ENCODE measurements at regions not wholly inside any gene's neighbourhood (a gene's known extent, or its start where the extent isn't known, plus 50 kb on each side); places are given as distances from the start of the nearest gene placed in this dataset.

- Histone ChIP-seq H3K27me3 (replicated peaks in 1 of 4; ENCODE audit: control insufficient read depth in 3 of 4, extremely low read depth in 1 of 4, insufficient read depth in 3 of 4, low read length in 3 of 4) (no peaks in the 10 kb centered on the region), H3K23me2 (ENCODE audit: low read depth, low read length) (no peaks in the 10 kb centered on the region), H3K4me3 (ENCODE audit: extremely low read depth in 1 of 4, insufficient read depth in 2 of 4, low read depth in 3 of 4, low read length in 4 of 4) (no peak overlapping the region), H4K91ac (replicated peaks; ENCODE audit: insufficient read length, low read length) (no peak overlapping the region), H2AK5ac (ENCODE audit: low read depth, low read length) (no peak overlapping the region), H2BK20ac (ENCODE audit: low read length) (no peak overlapping the region), H3K79me1 (ENCODE audit: low read depth, low read length) (no peaks in the 10 kb centered on the region), H2BK5ac (ENCODE audit: low read depth, low read length) (no peak overlapping the region), H2AFZ (ENCODE audit: low read length) (no peak overlapping the region), H4K20me1 (replicated peaks in 1 of 2; ENCODE audit: control insufficient read depth in 1 of 2, insufficient read depth in 2 of 2, low read length in 2 of 2) (no peaks in the 10 kb centered on the region), H3K36me3 (ENCODE audit: control insufficient read depth in 2 of 4, insufficient read depth in 4 of 4, low read length in 3 of 4) (no peaks in the 10 kb centered on the region), H3K14ac (ENCODE audit: insufficient read length) (no peak overlapping the region), H3K27ac (ENCODE audit: low read depth, low read length) (no peak overlapping the region), H3K9me3 (ENCODE audit: insufficient read depth in 2 of 2, low read depth in 1 of 2, low read length in 1 of 2) (no peaks in the 10 kb centered on the region), H3K4ac (replicated peaks; ENCODE audit: insufficient read length, low read depth, low read length) (no peak overlapping the region), H3K23ac (ENCODE audit: insufficient read length) (no peak overlapping the region), H3K18ac (ENCODE audit: extremely low read depth, low read length) (no peak overlapping the region), H4K5ac (ENCODE audit: insufficient read length, low read depth, low read length) (no peak overlapping the region), H2BK15ac (ENCODE audit: low read length) (no peak overlapping the region), H2BK12ac (ENCODE audit: low read depth, low read length) (no peak overlapping the region), H3K4me1 (replicated peaks in 1 of 4; ENCODE audit: control insufficient read depth in 3 of 4, insufficient read depth in 4 of 4, low read length in 3 of 4) (no peaks in the 10 kb centered on the region), H3K9ac (replicated peaks in 1 of 4; ENCODE audit: extremely low read depth in 1 of 4, low read depth in 3 of 4, low read length in 3 of 4) (no peak overlapping the region), H3K56ac (replicated peaks; ENCODE audit: insufficient read length, low read depth, low read length) (no peak overlapping the region), H4K8ac (ENCODE audit: extremely low read depth, insufficient read depth, low read length) (no peak overlapping the region), H3K79me2 (ENCODE audit: control insufficient read depth in 1 of 2, insufficient read depth in 2 of 2, low read length in 2 of 2) (no peaks in the 10 kb centered on the region), H3K4me2 (ENCODE audit: insufficient read depth in 1 of 2, low read depth in 2 of 2, low read length in 2 of 2) (no peak overlapping the region), H2BK120ac (replicated peaks; ENCODE audit: low read depth, low read length) (no peak overlapping the region)
- WGBS, 2 experiments (ENCODE audit: extremely low coverage in 1 of 2, insufficient coverage in 1 of 2, insufficient read length in 1 of 2, insufficient replicate concordance in 2 of 2, low coverage in 1 of 2, low lambda C conversion rate in 2 of 2, missing lambda C conversion rate in 1 of 2) = 93% methylated on average over 1 of the region's 1 CpG; no CpG with 5 or more reads in 1 of the 2 experiments
- FAIRE-seq = no peak
- TF ChIP-seq POU5F1 (IDR thresholded peaks at IDR 0.05; ENCODE audit: low read depth, low read length) (no peak), BACH1 (IDR thresholded peaks at IDR 0.05; ENCODE audit: low read length) (no peak), ZNF274 (IDR thresholded peaks at IDR 0.05; ENCODE audit: borderline replicate concordance, extremely low read depth, low read length) (no peak), RXRA (IDR thresholded peaks at IDR 0.05; ENCODE audit: insufficient read depth, low read depth, low read length) (no peak), CHD1 (IDR thresholded peaks at IDR 0.05; ENCODE audit: low read depth, low read length) (no peak), TAF7 (optimal IDR thresholded peaks at IDR 0.05; ENCODE audit: borderline replicate concordance, low read depth, low read length) (no peak), CHD2 (IDR thresholded peaks at IDR 0.05; ENCODE audit: low read length) (no peak), BRCA1 (IDR thresholded peaks at IDR 0.05; ENCODE audit: low read depth, low read length) (no peak), JUN (IDR thresholded peaks at IDR 0.05; ENCODE audit: low read depth, low read length) (no peak)
- DNase-seq (ENCODE audit: low read depth in 1 of 2, low spot score in 2 of 2) = no peak
- ChIA-PET CTCF (ENCODE audit: partially characterized antibody) (no interaction called here), POLR2A (ENCODE audit: partially characterized antibody) (no interaction called here)
These were observed 619.1 kb upstream of the SOX9 start for GRCh38 chr17:71501711-71502110.
